ENCODE measurements at regions not wholly inside any gene's neighbourhood (a gene's known extent, or its start where the extent isn't known, plus 50 kb on each side); places are given as distances from the start of the nearest gene placed in this dataset.
A peak's percentile ranks its signal among the peaks of the same experiment; 100 is the strongest.

DNA sequence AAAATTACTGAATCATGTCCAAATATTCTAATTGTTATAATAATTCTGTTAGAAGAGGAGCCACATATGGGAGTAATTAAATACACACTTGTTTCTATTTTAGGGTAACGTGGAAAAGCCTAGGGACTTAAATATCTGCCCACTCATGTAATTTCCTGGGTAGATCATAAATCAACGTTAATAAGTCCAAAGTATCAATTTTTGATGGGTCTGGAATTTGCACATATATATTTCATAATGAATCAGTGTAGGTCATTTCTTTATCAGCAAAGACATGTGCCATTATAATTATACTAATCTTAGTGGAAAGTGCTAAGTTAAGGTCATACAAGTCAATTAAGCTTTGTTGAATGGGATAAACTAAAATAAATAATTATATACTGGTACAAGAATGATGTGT, 346.2 kb downstream of the ZBBX start:
- no peak overlapping the region for H3K4me3 ChIP-seq (ENCODE audit: control insufficient read depth in 2 of 3, extremely low read depth in 1 of 3, insufficient read depth in 2 of 3, low read depth in 1 of 3, low read length in 3 of 3)
- H3K36me3 ChIP-seq (ENCODE audit: control insufficient read depth in 2 of 2, extremely low read depth in 1 of 2, insufficient read depth in 2 of 2, low read length in 2 of 2): no peaks in the 10 kb centered on the region
- no peaks in the 10 kb centered on the region for H3K4me1 ChIP-seq (ENCODE audit: control insufficient read depth, extremely low read depth, insufficient read depth, low read length)
- H4K20me1 ChIP-seq (ENCODE audit: control insufficient read depth, extremely low read depth, insufficient read depth, low read length): no peaks in the 10 kb centered on the region
- no peaks in the 10 kb centered on the region for H3K9me3 ChIP-seq (ENCODE audit: control insufficient read depth, low read depth, low read length)
- no peak for DNase-seq (ENCODE audit: low read depth, low spot score)
- no peaks in the 10 kb centered on the region for H3K79me2 ChIP-seq (ENCODE audit: control insufficient read depth, insufficient read depth, low read length)
- no peaks in the 10 kb centered on the region for H3K27me3 ChIP-seq (ENCODE audit: control insufficient read depth, extremely low read depth, insufficient read depth, low read length)
- H3K9me1 ChIP-seq (ENCODE audit: control insufficient read depth, extremely low read depth, insufficient read depth, low read length): no peaks in the 10 kb centered on the region
- H3K9ac ChIP-seq (ENCODE audit: control insufficient read depth, extremely low read depth, insufficient read depth, low read length): no peak overlapping the region
- no peak overlapping the region for H2AFZ ChIP-seq (ENCODE audit: control insufficient read depth, low read length)
- TF ChIP-seq EZH2 (IDR thresholded peaks at IDR 0.05; ENCODE audit: low read length): no peak
- TF ChIP-seq, protein P1, sequence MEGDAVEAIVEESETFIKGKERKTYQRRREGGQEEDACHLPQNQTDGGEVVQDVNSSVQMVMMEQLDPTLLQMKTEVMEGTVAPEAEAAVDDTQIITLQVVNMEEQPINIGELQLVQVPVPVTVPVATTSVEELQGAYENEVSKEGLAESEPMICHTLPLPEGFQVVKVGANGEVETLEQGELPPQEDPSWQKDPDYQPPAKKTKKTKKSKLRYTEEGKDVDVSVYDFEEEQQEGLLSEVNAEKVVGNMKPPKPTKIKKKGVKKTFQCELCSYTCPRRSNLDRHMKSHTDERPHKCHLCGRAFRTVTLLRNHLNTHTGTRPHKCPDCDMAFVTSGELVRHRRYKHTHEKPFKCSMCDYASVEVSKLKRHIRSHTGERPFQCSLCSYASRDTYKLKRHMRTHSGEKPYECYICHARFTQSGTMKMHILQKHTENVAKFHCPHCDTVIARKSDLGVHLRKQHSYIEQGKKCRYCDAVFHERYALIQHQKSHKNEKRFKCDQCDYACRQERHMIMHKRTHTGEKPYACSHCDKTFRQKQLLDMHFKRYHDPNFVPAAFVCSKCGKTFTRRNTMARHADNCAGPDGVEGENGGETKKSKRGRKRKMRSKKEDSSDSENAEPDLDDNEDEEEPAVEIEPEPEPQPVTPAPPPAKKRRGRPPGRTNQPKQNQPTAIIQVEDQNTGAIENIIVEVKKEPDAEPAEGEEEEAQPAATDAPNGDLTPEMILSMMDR (optimal IDR thresholded peaks at IDR 0.05 in 1 of 3, IDR thresholded peaks at IDR 0.05 in 1 of 3, conservative IDR thresholded peaks at IDR 0.05 in 1 of 3; ENCODE audit: extremely low read depth in 1 of 3, insufficient read depth in 2 of 3, low read length in 3 of 3): no peak
- dilution Hi-C loops (cut with MboI; ENCODE audit: extremely low pct_ligation_motif_present, low sequenced_read_pairs): no loop called here
- no peak overlapping the region for H3K4me2 ChIP-seq (ENCODE audit: control insufficient read depth, extremely low read depth, insufficient read depth, low read depth, low read length)
- no peak overlapping the region for H3K27ac ChIP-seq (ENCODE audit: control insufficient read depth, insufficient read depth, low read length)
- FAIRE-seq: no peak

DNA sequence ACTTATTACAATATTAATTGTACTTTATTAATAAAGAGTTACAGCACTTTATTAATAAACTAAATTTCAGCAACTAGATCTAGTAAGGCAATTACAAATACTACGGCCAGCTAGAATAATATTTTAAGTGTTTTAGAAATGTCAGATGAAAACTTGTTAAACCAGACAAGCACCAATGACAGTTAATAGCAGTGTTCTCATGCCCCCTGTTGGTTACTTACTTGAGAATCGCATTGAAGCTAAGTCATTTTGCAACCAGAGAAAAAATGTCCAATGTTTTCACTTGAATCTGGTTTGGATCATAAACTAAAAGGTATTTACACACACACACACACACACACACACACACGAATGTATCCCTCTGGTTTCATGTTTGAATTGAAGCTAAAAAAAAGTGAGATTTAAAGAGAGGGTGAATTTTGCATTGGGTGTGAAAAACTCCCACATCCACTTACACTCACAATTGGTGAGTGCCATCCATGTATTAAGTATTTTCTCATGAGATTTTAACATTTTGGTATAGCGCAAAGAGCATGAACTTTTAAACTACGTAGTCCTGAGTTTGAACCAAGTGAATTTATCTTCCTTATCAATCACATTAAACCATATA, 347.7 kb downstream of the ZBBX start:
- Histone ChIP-seq H3K36me3 (ENCODE audit: control insufficient read depth in 2 of 2, extremely low read depth in 1 of 2, insufficient read depth in 2 of 2, low read length in 2 of 2) (no peaks in the 10 kb centered on the region), H3K9me1 (ENCODE audit: control insufficient read depth, extremely low read depth, insufficient read depth, low read length) (no peaks in the 10 kb centered on the region), H3K79me2 (ENCODE audit: control insufficient read depth, insufficient read depth, low read length) (no peaks in the 10 kb centered on the region), H3K4me3 (ENCODE audit: control insufficient read depth in 2 of 3, extremely low read depth in 1 of 3, insufficient read depth in 2 of 3, low read depth in 1 of 3, low read length in 3 of 3) (no peak overlapping the region), H3K4me1 (ENCODE audit: control insufficient read depth, extremely low read depth, insufficient read depth, low read length) (no peaks in the 10 kb centered on the region), H3K9ac (ENCODE audit: control insufficient read depth, extremely low read depth, insufficient read depth, low read length) (no peak overlapping the region), H3K27ac (ENCODE audit: control insufficient read depth, insufficient read depth, low read length) (no peak overlapping the region), H3K9me3 (ENCODE audit: control insufficient read depth, low read depth, low read length) (no peaks in the 10 kb centered on the region), H2AFZ (ENCODE audit: control insufficient read depth, low read length) (no peak overlapping the region), H3K27me3 (ENCODE audit: control insufficient read depth, extremely low read depth, insufficient read depth, low read length) (no peaks in the 10 kb centered on the region), H4K20me1 (ENCODE audit: control insufficient read depth, extremely low read depth, insufficient read depth, low read length) (no peaks in the 10 kb centered on the region), H3K4me2 (ENCODE audit: control insufficient read depth, extremely low read depth, insufficient read depth, low read depth, low read length) (no peak overlapping the region)
- dilution Hi-C loops (cut with MboI; ENCODE audit: extremely low pct_ligation_motif_present, low sequenced_read_pairs): no loop called here
- FAIRE-seq (no peak), DNase-seq (ENCODE audit: low read depth, low spot score) (no peak)
- TF ChIP-seq EZH2 (IDR thresholded peaks at IDR 0.05; ENCODE audit: low read length): no peak
- TF ChIP-seq, protein P1 (optimal IDR thresholded peaks at IDR 0.05 in 1 of 3, IDR thresholded peaks at IDR 0.05 in 1 of 3, conservative IDR thresholded peaks at IDR 0.05 in 1 of 3; ENCODE audit: extremely low read depth in 1 of 3, insufficient read depth in 2 of 3, low read length in 3 of 3): peak in 2 of 3 experiments; percentile 48 to 51

Measured in keratinocyte (primary cell).